ENCODE measurements at regions not wholly inside any gene's neighbourhood (a gene's known extent, or its start where the extent isn't known, plus 50 kb on each side); places are given as distances from the start of the nearest gene placed in this dataset.
"Not testable (repeated sequence)": the region's sequence is repeated elsewhere in the genome, so short reads cannot be mapped to it uniquely, and the experiment has no call there.

- no peak for DNase-seq (ENCODE audit: low spot score)
Observed at GRCh38 chr4:26047795-26048194, 133.8 kb downstream of the SMIM20 start.

GRCh38 chr4:26048378-26048882, 134.4 kb downstream of the SMIM20 start:
- no peak for DNase-seq (ENCODE audit: low spot score)

DNA sequence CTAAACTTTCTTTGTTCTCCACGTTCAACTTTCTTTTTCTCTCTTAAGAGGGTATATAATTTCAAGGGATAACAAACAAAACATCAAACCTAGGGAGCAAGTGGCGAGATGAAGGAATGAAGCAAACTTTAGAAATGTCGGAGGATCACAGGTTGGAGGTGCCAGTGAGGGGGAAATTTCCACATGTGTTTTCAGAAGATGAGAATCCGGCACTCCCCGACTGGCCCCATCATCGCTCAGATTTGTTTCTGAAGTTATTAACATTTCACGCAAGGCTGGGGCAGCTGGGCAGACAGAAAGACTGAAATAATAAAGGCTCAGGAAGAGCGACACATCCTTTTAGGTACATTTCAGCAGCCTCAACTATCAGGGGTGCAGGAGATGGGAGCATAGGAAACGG, 134.9 kb downstream of the SMIM20 start:
- no peak for DNase-seq (ENCODE audit: low spot score)

GRCh38 chr4:26049447-26049846, 135.4 kb downstream of the SMIM20 start:
- DNase-seq (ENCODE audit: low spot score) = no peak

- no peak for DNase-seq (ENCODE audit: low spot score)
Observed at GRCh38 chr4:26050212-26050643, 136.2 kb downstream of the SMIM20 start.

- DNase-seq (ENCODE audit: low spot score) = no peak
Observed at GRCh38 chr4:26050671-26051070, 136.7 kb downstream of the SMIM20 start.

- no peak for DNase-seq (ENCODE audit: low spot score)
Observed at GRCh38 chr4:26051240-26051639, 137.2 kb downstream of the SMIM20 start.

- DNase-seq (ENCODE audit: low spot score) = no peak
Observed at GRCh38 chr4:26052663-26053541, 138.9 kb downstream of the SMIM20 start.

DNA sequence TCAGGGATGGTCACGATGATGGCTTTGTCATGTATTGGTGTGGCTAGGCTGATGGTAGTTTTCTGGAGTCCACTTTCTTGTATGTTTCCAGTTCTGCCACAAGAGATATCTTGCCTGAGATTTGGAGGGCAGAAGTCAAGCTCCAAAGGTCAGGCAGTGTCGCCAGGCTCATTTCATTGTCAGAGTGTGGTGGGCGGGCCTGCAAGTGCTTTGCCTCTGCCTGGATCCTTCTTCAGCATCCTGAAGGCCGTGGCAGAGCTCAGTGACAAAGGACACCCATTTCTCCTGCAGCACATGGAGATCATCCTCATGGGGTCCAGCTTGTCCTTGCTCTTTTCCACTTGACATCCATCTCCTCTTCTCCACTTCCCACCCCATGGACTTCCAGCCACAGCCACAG, 139.7 kb downstream of the SMIM20 start:
- no peak for DNase-seq (ENCODE audit: low spot score)

- DNase-seq (ENCODE audit: low spot score) = no peak
Observed at GRCh38 chr4:26055855-26056254, 141.8 kb downstream of the SMIM20 start.

- DNase-seq (ENCODE audit: low spot score) = no peak
Observed at GRCh38 chr4:26056406-26056805, 142.4 kb downstream of the SMIM20 start.

GRCh38 chr4:26057839-26058238, 143.8 kb downstream of the SMIM20 start:
- not testable (repeated sequence) for DNase-seq (ENCODE audit: low spot score)

- no peak for DNase-seq (ENCODE audit: low spot score)
Observed at GRCh38 chr4:26058537-26058936, 144.5 kb downstream of the SMIM20 start.

- no peak for DNase-seq (ENCODE audit: low spot score)
Observed at GRCh38 chr4:26059391-26060154, 145.6 kb downstream of the SMIM20 start.

DNA sequence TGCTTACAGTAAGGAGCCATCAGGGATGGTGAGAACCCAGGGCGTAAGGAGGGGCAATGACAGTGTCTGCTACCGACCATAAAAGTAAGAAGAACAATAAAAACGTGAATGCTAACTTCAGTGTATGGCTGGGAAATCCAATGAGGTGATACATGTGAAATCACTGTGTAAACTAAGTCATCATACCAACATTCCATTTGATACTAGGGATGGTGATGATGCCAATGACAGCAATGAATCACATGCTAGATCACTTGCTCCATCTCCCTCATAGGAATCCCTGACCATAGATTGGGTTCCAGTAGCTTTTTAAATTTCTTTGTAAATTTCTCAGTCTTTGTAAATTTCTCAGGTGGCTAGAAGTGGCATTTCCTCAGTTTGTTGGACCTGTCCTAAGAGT, 146.3 kb downstream of the SMIM20 start:
- no peak for DNase-seq (ENCODE audit: low spot score)

- DNase-seq (ENCODE audit: low spot score) = peak; percentile 42
Observed at GRCh38 chr4:26061248-26061986, 147.4 kb downstream of the SMIM20 start.

GRCh38 chr4:26062215-26062614, 148.2 kb downstream of the SMIM20 start:
- no peak for DNase-seq (ENCODE audit: low spot score)

DNA sequence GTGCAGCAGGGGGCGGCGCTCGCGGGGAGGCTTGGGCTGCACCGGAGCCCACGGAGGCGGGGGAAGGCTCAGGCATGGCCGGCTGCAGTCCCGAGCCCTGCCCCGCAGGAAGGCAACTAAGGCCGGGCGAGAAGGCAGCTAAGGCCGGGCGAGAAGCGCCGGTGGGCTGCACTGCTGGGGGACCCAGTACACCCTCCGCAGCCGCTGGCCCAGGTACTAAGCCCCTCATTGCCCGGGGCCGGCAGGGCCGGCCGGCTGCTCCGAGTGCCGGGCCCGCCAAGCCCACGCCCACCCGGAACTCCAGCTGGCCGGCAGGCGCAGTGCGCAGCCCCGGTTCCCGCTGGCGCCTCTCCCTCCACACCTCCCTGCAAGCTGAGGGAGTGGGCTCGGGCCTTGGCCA, 150.0 kb downstream of the SMIM20 start:
- DNase-seq (ENCODE audit: low spot score) = not testable (repeated sequence)

DNA sequence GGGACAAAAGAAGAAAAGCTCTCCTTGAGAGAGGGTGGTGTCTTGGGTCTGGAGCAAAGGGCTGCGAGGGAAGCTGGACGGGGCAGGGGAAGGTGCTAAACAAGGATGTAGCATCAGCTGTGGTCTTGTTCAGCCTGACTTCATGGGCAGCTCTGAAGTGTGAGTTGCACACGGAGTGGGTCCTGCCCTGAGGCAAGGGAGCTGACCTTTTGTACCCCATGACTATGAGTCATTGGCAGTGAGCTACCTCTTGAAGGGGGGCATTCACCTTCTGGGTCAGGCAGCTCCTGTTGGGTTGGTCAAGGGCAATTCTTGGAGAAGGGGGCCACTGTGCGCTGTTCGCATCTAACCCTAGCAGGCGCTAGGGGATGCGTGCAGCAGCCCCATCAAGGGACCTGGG, 151.8 kb downstream of the SMIM20 start:
- DNase-seq (ENCODE audit: low spot score) = no peak

DNA sequence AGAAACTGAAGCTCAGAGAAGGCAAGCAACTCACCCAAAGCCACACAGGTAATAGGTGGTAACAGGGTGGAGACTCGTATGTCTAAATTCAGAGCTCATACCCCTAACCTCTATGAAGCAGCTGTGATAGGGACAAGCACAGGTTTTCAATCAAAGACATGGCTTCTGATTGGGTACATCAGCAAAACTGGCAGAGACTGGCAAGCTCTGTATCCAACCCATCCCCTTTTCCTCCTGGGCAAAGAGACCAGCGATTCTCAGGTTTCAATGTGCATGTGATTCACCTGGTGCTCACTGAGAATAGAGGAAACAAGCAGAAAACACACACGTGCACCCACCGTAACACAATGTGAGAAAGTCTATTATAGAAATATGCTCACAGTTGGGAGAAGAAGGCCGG, 153.0 kb downstream of the SMIM20 start:
- DNase-seq (ENCODE audit: low spot score) = no peak

- DNase-seq (ENCODE audit: low spot score) = peak; percentile 69
Observed at GRCh38 chr4:26069218-26069617, 155.2 kb downstream of the SMIM20 start.

DNA sequence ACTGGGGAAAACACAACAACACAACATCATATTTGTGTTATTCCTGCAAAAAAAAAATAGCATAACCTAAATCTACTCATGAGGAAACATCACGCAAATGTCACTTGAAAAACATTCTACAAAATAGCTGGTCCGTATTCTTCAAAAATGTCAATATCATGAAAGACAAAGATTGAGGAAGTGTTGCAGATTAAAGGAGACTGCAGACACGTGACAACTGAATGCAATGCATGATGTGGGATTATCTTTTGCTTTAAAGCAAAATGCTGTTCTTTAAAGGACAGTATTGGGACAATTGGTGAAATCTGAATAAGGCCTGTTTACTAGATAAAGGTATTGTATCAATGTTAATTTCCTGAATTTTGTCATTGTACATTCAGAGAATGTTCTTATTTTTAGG, 157.7 kb downstream of the SMIM20 start:
- no peak for DNase-seq (ENCODE audit: low spot score)
